ENCODE measurements at regions not wholly inside any gene's neighbourhood (a gene's known extent, or its start where the extent isn't known, plus 50 kb on each side); places are given as distances from the start of the nearest gene placed in this dataset.

DNA sequence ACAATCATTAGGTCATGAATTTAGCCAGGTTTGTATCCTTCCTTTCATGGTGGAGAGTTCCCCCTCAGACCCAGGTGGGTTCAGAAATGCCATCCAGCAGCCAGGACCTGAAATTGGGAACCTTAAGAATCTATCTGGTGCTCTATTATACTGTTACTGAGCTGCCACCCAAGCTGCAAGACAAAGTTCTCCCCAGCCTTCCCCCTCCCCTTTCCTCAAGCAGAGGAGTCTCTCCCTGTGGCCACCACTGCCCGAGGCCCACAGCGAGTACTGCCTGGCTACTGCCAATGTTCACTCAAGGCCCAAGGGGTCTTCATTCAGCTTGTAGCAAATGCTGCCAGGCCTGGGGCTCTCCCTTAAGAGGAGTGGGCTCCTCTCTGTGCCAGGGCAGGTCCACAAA, 133.8 kb downstream of the TMEM38B start:
- DNase-seq: no peak

DNA sequence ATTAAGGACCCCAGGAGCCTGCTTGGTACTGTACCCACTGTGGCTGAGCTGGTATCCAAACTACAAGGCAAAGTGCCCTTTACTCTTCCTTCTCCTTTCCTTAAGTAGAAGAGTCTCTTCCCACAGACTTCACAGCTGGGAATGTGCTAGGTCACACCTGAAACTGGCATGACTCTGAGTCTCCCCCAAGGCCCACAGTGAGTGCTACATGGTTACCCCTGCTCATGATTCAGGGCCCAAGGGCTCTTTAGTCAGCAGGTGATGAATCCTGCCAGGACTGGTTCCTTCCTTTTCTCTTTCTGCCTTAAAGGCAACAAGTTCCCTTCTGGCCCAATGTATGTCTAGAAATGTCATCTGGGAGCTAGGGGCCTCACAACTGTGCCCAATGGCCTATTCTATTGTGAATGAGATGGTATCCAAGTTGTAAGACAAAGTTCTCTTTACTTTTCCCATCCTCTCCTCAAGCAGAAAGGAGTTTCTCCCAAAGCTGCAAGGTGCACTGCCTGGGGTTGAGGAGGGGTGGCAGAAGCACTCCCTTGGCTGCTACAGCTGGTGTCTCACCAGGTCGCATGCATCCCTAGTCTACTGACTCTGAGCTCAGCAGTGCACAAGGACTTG, 134.4 kb downstream of the TMEM38B start:
- DNase-seq: no peak

- no peak for DNase-seq
Observed at GRCh38 chr9:105830461-105830860, 136.1 kb downstream of the TMEM38B start.

DNA sequence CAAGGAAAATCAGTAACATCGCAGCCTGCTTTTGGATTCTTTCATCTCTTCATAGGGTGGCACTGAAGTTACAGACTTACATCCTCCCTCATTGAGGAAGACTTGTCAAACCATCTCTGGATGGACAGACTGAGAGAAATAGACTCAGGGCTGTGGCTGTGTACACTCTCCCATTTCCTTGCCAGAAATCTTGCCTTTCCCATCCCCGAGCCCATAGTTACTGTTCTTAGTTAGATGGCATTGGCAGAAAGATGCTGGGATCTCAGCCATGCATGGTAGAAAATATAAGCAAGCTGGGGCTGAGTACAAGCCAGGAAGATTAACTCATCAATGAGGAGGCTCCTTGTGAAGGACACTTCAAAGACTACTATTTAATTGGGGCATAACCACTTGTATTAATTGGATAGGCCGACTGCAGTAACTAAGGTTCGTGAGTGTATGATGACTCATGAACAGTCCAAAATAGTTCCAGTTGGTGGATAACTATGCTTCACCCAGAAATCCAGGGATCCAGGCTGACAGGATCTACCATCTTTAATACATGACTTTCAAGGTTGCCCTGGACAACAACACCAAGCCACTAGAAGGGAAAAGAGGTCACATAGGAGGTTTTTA, 137.9 kb downstream of the TMEM38B start:
- no peak for DNase-seq

DNA sequence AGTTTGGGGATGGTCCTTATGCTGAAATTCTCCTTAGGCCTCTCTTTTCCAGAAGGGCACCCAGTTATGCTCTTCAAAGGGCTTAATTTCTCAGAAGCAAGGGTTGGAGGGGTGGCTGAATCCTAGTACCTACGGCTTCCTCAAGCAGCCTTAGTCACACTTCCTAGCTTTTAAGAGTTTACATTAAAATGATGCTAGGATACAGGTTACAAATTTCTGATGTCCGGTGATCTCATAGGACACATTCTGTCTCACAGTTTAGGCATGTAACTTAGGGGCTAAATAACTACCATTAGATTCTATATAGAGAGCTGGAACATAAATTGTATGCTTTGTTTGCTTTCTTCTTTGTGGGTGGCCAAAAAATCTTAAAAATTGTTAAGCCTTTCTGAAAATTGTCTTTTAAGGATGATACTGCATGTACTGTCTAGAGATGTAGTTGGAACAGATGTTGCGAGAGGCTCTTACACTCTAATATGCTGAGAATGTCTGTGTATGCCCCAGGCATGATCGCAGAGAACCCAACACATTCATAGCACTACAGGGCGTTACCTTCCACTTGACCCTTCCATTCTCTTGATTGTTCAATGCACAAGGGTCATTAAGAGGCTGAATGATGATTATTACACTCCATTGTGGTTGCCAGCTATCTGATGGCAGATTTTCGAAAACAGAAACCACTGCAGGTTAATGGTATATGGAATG, 139.1 kb downstream of the TMEM38B start:
- no peak for DNase-seq

DNA sequence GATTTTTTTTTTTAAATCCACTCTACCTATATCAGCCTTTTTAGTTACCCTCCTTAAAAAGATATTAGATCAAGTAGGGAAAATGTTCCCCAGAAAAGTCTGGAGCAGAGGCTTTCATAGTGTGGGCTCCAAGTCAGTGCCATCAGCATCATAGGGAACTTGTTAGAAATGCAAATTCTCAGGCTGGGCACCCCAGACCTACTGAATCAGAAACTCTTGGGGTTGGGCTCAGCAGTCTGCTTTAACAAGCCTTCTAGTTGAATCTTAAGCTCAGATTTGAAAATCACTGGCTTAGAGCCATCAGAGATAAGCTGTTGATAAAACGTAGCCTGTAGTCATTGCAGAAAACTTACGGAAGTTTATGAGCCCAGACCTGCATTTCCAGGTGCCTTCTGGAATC, 140.1 kb downstream of the TMEM38B start:
- DNase-seq: no peak

- DNase-seq: no peak
Observed at GRCh38 chr9:105835721-105836120, 141.4 kb downstream of the TMEM38B start.

- no peak for DNase-seq
Observed at GRCh38 chr9:105836936-105837660, 142.8 kb downstream of the TMEM38B start.

GRCh38 chr9:105841562-105841961, 147.2 kb downstream of the TMEM38B start:
- no peak for DNase-seq

- DNase-seq: peak; percentile 24
Observed at GRCh38 chr9:105842023-105842644, 147.8 kb downstream of the TMEM38B start.

DNA sequence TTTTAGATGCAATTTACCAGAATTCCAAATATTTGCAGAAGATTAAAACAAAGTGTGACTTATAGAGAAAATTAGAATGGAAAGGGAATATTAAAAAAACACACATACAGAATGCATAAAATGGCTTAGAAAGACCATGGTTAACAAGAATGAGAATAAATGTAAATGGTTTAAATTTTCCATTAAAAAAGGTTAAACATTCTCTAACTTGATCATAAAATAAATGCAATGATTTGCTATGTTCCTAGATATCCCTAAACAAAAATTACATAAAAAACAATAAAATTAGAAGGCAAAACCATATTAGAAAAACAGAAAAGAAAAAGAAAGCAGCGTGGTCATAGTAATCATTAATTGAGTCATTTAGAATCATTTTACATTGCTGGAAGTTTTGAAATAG, 152.5 kb downstream of the TMEM38B start:
- no peak for DNase-seq

DNA sequence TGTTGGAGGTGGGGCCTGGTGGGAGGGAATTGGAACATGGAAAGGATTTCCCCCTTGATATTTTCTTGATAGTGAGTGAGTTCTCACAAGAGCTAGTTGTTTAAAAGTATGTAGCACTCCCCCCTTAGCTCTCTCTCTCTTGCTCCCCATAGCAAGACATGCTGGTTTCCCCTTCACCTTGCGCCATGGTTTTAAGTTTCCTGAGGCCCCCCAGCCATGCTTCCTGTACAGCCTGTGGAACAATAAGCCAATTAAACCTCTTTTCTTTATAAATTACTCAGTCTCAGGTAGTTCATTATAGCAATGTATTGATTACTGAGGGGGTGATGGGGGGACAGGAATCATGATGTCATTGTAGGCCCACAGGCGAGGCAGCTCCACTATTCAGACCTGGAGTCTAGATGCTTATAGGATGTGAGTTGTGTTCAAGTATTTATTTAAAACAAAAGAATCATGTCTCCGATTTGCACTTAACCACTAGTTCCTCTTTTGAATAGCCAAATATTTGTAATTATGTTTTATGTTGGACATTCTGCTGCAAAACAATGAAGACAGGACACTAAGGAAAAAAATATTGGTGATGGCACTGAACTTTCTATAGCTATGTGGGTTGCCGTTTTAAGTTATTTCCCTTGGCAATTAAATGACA, 156.6 kb downstream of the TMEM38B start:
- DNase-seq: no peak

DNA sequence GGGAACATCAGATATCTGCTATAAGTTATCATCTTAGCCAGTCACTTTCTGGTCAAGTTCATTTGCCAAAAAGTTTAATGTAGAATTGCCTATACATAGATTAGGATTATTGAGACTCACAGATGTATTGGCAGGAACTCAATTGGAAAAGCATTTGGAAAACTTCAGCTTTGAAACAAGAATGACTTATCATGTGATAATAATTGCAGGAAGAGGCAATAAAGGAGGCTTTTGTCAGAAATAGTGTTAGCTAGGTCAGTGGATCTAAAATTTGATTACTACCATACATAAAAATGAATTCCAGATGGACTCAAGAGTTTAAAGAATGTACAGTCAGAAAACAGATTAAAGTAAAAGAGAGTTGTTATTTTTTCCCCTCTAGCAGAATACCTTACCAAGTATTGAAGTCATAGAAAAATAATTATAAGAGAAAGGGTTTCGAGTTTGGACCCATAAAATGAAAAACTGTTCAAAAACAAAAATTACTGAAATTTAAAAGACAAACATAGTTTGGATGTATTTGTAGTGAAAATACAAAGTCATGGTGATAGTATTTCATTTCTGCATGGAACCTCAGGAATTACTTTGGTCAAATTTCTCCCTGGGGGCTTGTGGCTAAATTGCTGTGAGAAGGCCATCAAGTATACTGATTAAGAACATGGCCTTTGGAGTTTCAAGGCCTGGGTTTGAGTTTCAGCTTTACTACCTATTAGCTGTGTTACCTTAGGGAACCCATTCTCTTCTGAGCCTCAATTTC, 159.9 kb downstream of the TMEM38B start:
- no peak for DNase-seq

- DNase-seq: no peak
Observed at GRCh38 chr9:105854783-105855724, 160.7 kb downstream of the TMEM38B start.

- no peak for DNase-seq
Observed at GRCh38 chr9:105855987-105856386, 161.6 kb downstream of the TMEM38B start.

- peak; percentile 16 for DNase-seq
Observed at GRCh38 chr9:105858006-105858690, 163.8 kb downstream of the TMEM38B start.

DNA sequence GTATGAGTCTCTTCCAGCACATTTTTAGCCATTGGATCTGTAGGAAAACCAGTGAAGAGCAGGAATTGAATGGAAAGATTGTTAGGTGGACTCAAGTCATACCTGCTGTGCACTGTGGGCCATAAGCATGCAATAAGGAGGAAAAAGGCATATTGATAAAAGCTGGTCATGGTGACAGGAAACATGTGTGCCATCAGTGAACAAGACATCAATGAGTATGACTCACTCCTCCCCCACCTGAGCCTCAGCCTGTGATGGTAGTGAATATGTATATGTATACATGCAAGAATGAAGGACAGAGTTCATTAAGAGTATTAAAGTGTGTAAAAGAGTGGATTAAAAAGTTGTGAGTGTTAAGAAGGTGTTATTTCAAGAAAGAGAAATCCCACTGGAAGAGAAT, 164.5 kb downstream of the TMEM38B start:
- no peak for DNase-seq

DNA sequence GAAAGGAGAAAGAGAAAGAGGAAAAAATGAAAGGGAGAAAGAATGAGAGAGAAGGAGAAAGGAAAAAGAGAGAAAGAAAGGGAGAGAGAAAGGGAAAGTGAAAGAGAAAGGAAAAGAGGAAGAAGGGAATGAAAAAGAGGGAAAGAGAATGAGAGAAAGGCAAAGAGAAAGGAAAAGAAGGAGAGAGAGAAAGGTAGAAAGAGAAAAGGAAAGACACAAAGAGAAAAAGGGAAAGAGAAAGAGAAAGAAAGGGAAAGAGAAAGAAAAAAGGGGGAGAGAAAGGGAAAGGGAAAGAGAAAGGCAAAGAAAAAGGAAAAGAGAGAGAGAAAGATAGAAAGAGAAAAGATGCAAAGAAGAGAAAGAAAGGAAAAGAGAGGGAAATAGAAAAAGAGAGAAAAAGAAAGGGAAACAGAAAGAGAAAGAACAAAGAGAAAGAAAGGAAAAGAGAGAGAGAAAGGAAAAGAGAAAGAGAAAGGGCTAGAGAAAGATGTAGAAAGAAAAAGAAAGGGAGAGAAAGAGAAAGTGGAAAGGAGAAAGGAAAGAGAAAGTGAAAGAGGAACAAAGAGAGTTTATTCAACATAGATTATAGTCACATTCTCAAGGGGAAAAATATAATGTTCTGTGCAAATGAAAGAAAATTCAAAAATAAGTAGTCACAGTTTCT, 165.2 kb downstream of the TMEM38B start:
- DNase-seq: peak; percentile 14

DNA sequence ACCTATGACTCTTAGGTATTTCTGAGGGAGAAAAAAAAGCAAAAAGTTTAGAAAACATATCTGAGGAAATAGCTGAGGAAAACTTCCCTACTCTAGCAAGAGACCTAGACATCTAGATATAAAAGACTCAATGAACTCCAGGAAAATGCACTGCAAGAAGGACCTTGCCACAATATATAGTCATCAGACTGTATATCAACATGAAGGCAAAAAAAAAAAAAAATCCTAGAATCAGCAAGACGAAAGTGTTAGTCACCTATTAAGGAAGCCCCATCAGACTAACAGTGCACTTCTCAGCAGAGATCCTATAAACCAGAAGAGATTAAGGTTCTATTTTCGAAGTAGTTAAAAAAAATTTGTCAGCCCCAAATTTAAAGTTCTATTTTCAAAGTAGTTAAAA, 166.2 kb downstream of the TMEM38B start:
- DNase-seq: no peak

- no peak for DNase-seq
Observed at GRCh38 chr9:105861972-105862371, 167.6 kb downstream of the TMEM38B start.

Data from MV-4-11 (cell line).